Hepatocyte (in vitro differentiated cells): ENCODE measurements at regions not wholly inside any gene's neighbourhood (a gene's known extent, or its start where the extent isn't known, plus 50 kb on each side); places are given as distances from the start of the nearest gene placed in this dataset.

Experiments used
- DNase-seq: peaks from one replicate; pipeline ENCODE4 v3.0.0-alpha.2; 2016; ENCODE audit warnings: low spot score
- H2AFZ ChIP-seq: fragments of 200-600 bp; sonication (generic); 2 replicates; pipeline ENCODE4 v1.6.0; 2016; ENCODE audit warnings: antibody characterized with exemption, mild to moderate bottlenecking
- H3K27ac ChIP-seq: fragments of 200-600 bp; sonication (generic); 2 replicates; pipeline ENCODE4 v1.5.1; 2016; ENCODE audit warnings: mild to moderate bottlenecking
- H3K27me3 ChIP-seq: fragments of 200-600 bp; sonication (generic); 2 replicates; pipeline ENCODE4 v1.6.1; 2016
- H3K36me3 ChIP-seq: fragments of 200-600 bp; sonication (generic); replicated peaks from 2 replicates; pipeline ENCODE4 v1.5.1; 2016; ENCODE audit warnings: low read depth; ENCODE audit not compliant: insufficient read depth
- H3K4me1 ChIP-seq: fragments of 200-600 bp; sonication (generic); 2 replicates; pipeline ENCODE4 v1.5.1; 2016; ENCODE audit warnings: mild to moderate bottlenecking, moderate library complexity; ENCODE audit not compliant: insufficient read depth
- H3K4me2 ChIP-seq: fragments of 200-600 bp; sonication (generic); 2 replicates; pipeline ENCODE4 v1.6.0; 2016
- H3K4me3 ChIP-seq: fragments of 200-600 bp; sonication (generic); 2 replicates; pipeline ENCODE4 v1.5.1; 2016; ENCODE audit warnings: mild to moderate bottlenecking
- H3K79me2 ChIP-seq: fragments of 200-600 bp; sonication (generic); 2 replicates; pipeline ENCODE4 v1.6.0; 2017; ENCODE audit warnings: mild to moderate bottlenecking
- H3K9me2 ChIP-seq: fragments of 200-600 bp; sonication (generic); replicated peaks from 2 replicates; pipeline ENCODE4 v1.6.0; 2017; ENCODE audit warnings: mild to moderate bottlenecking; ENCODE audit not compliant: insufficient read depth
- H3K9me3 ChIP-seq: fragments of 200-600 bp; sonication (generic); 2 replicates; pipeline ENCODE4 v1.5.1; 2016; ENCODE audit warnings: low read depth, mild to moderate bottlenecking
- H4K20me1 ChIP-seq: fragments of 200-600 bp; sonication (generic); 2 replicates; pipeline ENCODE4 v1.6.0; 2016; ENCODE audit warnings: mild to moderate bottlenecking; ENCODE audit not compliant: insufficient read depth, poor library complexity, severe bottlenecking
- CTCF ChIP-seq: fragments of 200-600 bp; sonication (generic); IDR thresholded peaks from 2 replicates; pipeline ENCODE4 v1.5.1; 2016; ENCODE audit warnings: antibody characterized with exemption, mild to moderate bottlenecking; ENCODE audit not compliant: poor library complexity
- EZH2 ChIP-seq: fragments of 200-600 bp; sonication (generic); IDR thresholded peaks from 2 replicates; pipeline ENCODE4 v1.6.1; 2016; ENCODE audit warnings: antibody characterized with exemption, mild to moderate bottlenecking, borderline replicate concordance
- EZH2phosphoT487 ChIP-seq: fragments of 200-600 bp; sonication (generic); IDR thresholded peaks from one replicate; pipeline ENCODE4 v1.6.1; 2018; ENCODE audit warnings: antibody characterized with exemption, mild to moderate bottlenecking, low read depth, moderate library complexity; ENCODE audit not compliant: unreplicated experiment, severe bottlenecking
- WGBS: methylation state at CpG from one replicate; pipeline ENCODE4 v1.1.6; 2016; ENCODE audit warnings: low lambda C conversion rate; ENCODE audit errors: missing lambda C conversion rate; 5-methylcytosine and 5-hydroxymethylcytosine counted together

DNA sequence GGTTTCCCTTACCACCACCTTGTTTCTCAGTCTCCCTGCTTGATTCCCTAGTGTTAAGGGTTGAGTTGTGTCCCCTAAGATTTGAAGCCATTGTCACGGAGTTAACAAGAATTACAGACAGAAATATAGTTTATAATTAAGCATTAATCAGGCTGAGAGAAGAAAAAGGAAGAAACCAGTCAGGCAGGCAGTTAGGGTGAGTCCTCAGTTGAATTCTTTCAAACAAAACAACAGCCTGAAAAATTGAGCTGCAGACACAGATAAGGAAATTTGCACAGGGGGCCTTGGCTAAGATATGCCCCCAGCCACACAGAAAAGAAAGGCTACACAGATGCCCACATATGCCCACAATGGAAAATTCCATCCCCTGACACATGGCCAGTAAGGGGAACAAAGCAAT, 111.7 kb upstream of the RAI14 start:
- no peak for DNase-seq
- Histone ChIP-seq H3K27me3 (no peaks in the 10 kb centered on the region), H3K4me3 (no peak overlapping the region), H3K79me2 (no peaks in the 10 kb centered on the region), H3K9me2 (no peaks in the 10 kb centered on the region), H4K20me1 (no peaks in the 10 kb centered on the region), H3K4me1 (peaks cover 15% of the 10 kb centered on the region), H3K27ac (no peak overlapping the region), H2AFZ (no peak overlapping the region), H3K36me3 (no peaks in the 10 kb centered on the region), H3K9me3 (no peaks in the 10 kb centered on the region), H3K4me2 (no peak overlapping the region)
- no peak for TF ChIP-seq EZH2phosphoT487
- no peak for TF ChIP-seq CTCF
- TF ChIP-seq EZH2 = no peak
- 78% methylated on average over 1 of the region's 1 CpG for WGBS

GRCh38 chr5:34545164-34545563, 111.0 kb upstream of the RAI14 start:
- WGBS = 59% methylated on average over 3 of the region's 3 CpGs
- H3K27ac ChIP-seq = no peak overlapping the region
- H3K9me2 ChIP-seq = no peaks in the 10 kb centered on the region
- H3K4me3 ChIP-seq = no peak overlapping the region
- H3K4me1 ChIP-seq = peaks cover 15% of the 10 kb centered on the region
- no peaks in the 10 kb centered on the region for H3K27me3 ChIP-seq
- H4K20me1 ChIP-seq = no peaks in the 10 kb centered on the region
- no peak for TF ChIP-seq EZH2
- TF ChIP-seq CTCF = no peak
- TF ChIP-seq EZH2phosphoT487 = no peak
- no peaks in the 10 kb centered on the region for H3K9me3 ChIP-seq
- H3K79me2 ChIP-seq = no peaks in the 10 kb centered on the region
- H2AFZ ChIP-seq = no peak overlapping the region
- no peak for DNase-seq
- H3K4me2 ChIP-seq = no peak overlapping the region
- no peaks in the 10 kb centered on the region for H3K36me3 ChIP-seq

GRCh38 chr5:34545626-34546025, 110.5 kb upstream of the RAI14 start:
- DNase-seq = no peak
- WGBS = 47% methylated on average over 2 of the region's 2 CpGs
- Histone ChIP-seq H3K4me1 (peaks cover 17% of the 10 kb centered on the region), H4K20me1 (no peaks in the 10 kb centered on the region), H3K27ac (no peak overlapping the region), H3K79me2 (no peaks in the 10 kb centered on the region), H3K4me2 (no peak overlapping the region), H3K9me3 (no peaks in the 10 kb centered on the region), H3K9me2 (no peaks in the 10 kb centered on the region), H2AFZ (no peak overlapping the region), H3K4me3 (no peak overlapping the region), H3K27me3 (no peaks in the 10 kb centered on the region), H3K36me3 (no peaks in the 10 kb centered on the region)
- TF ChIP-seq CTCF (no peak), EZH2 (no peak), EZH2phosphoT487 (no peak)
